GM12875 (cell line): ENCODE measurements at regions not wholly inside any gene's neighbourhood (a gene's known extent, or its start where the extent isn't known, plus 50 kb on each side); places are given as distances from the start of the nearest gene placed in this dataset.
"Not testable (repeated sequence)": the region's sequence is repeated elsewhere in the genome, so short reads cannot be mapped to it uniquely, and the experiment has no call there.

Experiments used
- H3K4me3 ChIP-seq: one replicate; pipeline ENCODE4 v1.5.1; 2011; ENCODE audit warnings: low read depth, low read length, control low read depth
- CTCF ChIP-seq: IDR thresholded peaks from 2 replicates; pipeline ENCODE4 v1.5.1; 2011; ENCODE audit warnings: low read depth, mild to moderate bottlenecking, control low read depth, inconsistent platforms, low read length, moderate library complexity, borderline replicate concordance; ENCODE audit not compliant: insufficient read depth

GRCh38 chr12:54799966-54800365 lies 54.4 kb upstream of the MUCL1 start:
- not testable (repeated sequence) for H3K4me3 ChIP-seq

GRCh38 chr12:54798651-54799050 lies 55.7 kb upstream of the MUCL1 start:
- no peak overlapping the region for H3K4me3 ChIP-seq

GRCh38 chr12:54796991-54797390 lies 57.3 kb upstream of the MUCL1 start:
- TF ChIP-seq CTCF = no peak

More at GRCh38 chr12:54798651-54799050, 55.7 kb upstream of the MUCL1 start:
- no peak for TF ChIP-seq CTCF

GRCh38 chr12:54795644-54796043 lies 58.7 kb upstream of the MUCL1 start:
- TF ChIP-seq CTCF = no peak
- H3K4me3 ChIP-seq = no peak overlapping the region

More at GRCh38 chr12:54796991-54797390, 57.3 kb upstream of the MUCL1 start:
- H3K4me3 ChIP-seq = no peak overlapping the region

- no peak overlapping the region for H3K4me3 ChIP-seq
- no peak for TF ChIP-seq CTCF
Measured at GRCh38 chr12:54786081-54786480, 68.2 kb upstream of the MUCL1 start.

GRCh38 chr12:54784115-54784514 lies 70.2 kb upstream of the MUCL1 start:
- no peak for TF ChIP-seq CTCF
- no peak overlapping the region for H3K4me3 ChIP-seq

GRCh38 chr12:54777031-54777430 lies 77.3 kb upstream of the MUCL1 start:
- H3K4me3 ChIP-seq = not testable (repeated sequence)

- TF ChIP-seq CTCF = no peak
- no peak overlapping the region for H3K4me3 ChIP-seq
Measured at GRCh38 chr12:54773593-54773992, 80.7 kb upstream of the MUCL1 start.
